ENCODE measurements at regions not wholly inside any gene's neighbourhood (a gene's known extent, or its start where the extent isn't known, plus 50 kb on each side); places are given as distances from the start of the nearest gene placed in this dataset.
"Not testable (repeated sequence)": the region's sequence is repeated elsewhere in the genome, so short reads cannot be mapped to it uniquely, and the experiment has no call there.

GRCh38 chr16:32121273-32121900 is 131.7 kb upstream of the TP53TG3D start:
- H3K4me1 Mint-ChIP-seq; H3K9me3 Mint-ChIP-seq; H3K4me1 ChIP-seq (ENCODE audit: control insufficient read depth, insufficient read depth, low read length, poor library complexity, severe bottlenecking); H3K36me3 Mint-ChIP-seq; H3K27me3 ChIP-seq (ENCODE audit: control insufficient read depth, insufficient read depth, low read length); H3K27me3 Mint-ChIP-seq; H3K9me3 ChIP-seq (ENCODE audit: control insufficient read depth in 2 of 2, low read length in 2 of 2); H3K4me3 ChIP-seq (ENCODE audit: low read depth, low read length); H3K27ac Mint-ChIP-seq; ATAC-seq (ENCODE audit: low read depth in 2 of 2); DNase-seq; H3K36me3 ChIP-seq (ENCODE audit: control insufficient read depth, insufficient read depth, low read length); H3K27ac ChIP-seq (ENCODE audit: insufficient read depth, low read length, poor library complexity, severe bottlenecking); H3K4me3 Mint-ChIP-seq: not testable (repeated sequence)

GRCh38 chr16:32152434-32152833 is 100.7 kb upstream of the TP53TG3D start:
- H3K27me3 Mint-ChIP-seq; DNase-seq; H3K9me3 ChIP-seq (ENCODE audit: control insufficient read depth in 2 of 2, low read length in 2 of 2); H3K4me3 ChIP-seq (ENCODE audit: low read depth, low read length); H3K4me1 ChIP-seq (ENCODE audit: control insufficient read depth, insufficient read depth, low read length, poor library complexity, severe bottlenecking); H3K27me3 ChIP-seq (ENCODE audit: control insufficient read depth, insufficient read depth, low read length); H3K27ac ChIP-seq (ENCODE audit: insufficient read depth, low read length, poor library complexity, severe bottlenecking); H3K9me3 Mint-ChIP-seq; H3K36me3 Mint-ChIP-seq; H3K36me3 ChIP-seq (ENCODE audit: control insufficient read depth, insufficient read depth, low read length); ATAC-seq (ENCODE audit: low read depth in 2 of 2); H3K4me3 Mint-ChIP-seq; H3K4me1 Mint-ChIP-seq; H3K27ac Mint-ChIP-seq: not testable (repeated sequence)

- not testable (repeated sequence) for H3K9me3 Mint-ChIP-seq; H3K9me3 ChIP-seq (ENCODE audit: control insufficient read depth in 2 of 2, low read length in 2 of 2); H3K36me3 ChIP-seq (ENCODE audit: control insufficient read depth, insufficient read depth, low read length); H3K4me3 ChIP-seq (ENCODE audit: low read depth, low read length); H3K27ac ChIP-seq (ENCODE audit: insufficient read depth, low read length, poor library complexity, severe bottlenecking); H3K27me3 ChIP-seq (ENCODE audit: control insufficient read depth, insufficient read depth, low read length); H3K4me1 ChIP-seq (ENCODE audit: control insufficient read depth, insufficient read depth, low read length, poor library complexity, severe bottlenecking); H3K4me3 Mint-ChIP-seq; H3K4me1 Mint-ChIP-seq; H3K27ac Mint-ChIP-seq; H3K27me3 Mint-ChIP-seq; DNase-seq; H3K36me3 Mint-ChIP-seq
- ATAC-seq (ENCODE audit: low read depth in 2 of 2), result peak; percentile 50 to 81
Measured at GRCh38 chr16:32187918-32188669, 65.0 kb upstream of the TP53TG3D start.

GRCh38 chr16:32202585-32202984 is 50.5 kb upstream of the TP53TG3D start:
- H3K27me3 ChIP-seq (ENCODE audit: control insufficient read depth, insufficient read depth, low read length); DNase-seq; H3K27ac ChIP-seq (ENCODE audit: insufficient read depth, low read length, poor library complexity, severe bottlenecking); H3K36me3 ChIP-seq (ENCODE audit: control insufficient read depth, insufficient read depth, low read length); H3K36me3 Mint-ChIP-seq; H3K4me1 Mint-ChIP-seq; H3K4me3 Mint-ChIP-seq; H3K27me3 Mint-ChIP-seq; ATAC-seq (ENCODE audit: low read depth in 2 of 2); H3K9me3 Mint-ChIP-seq; H3K4me3 ChIP-seq (ENCODE audit: low read depth, low read length); H3K9me3 ChIP-seq (ENCODE audit: control insufficient read depth in 2 of 2, low read length in 2 of 2); H3K27ac Mint-ChIP-seq; H3K4me1 ChIP-seq (ENCODE audit: control insufficient read depth, insufficient read depth, low read length, poor library complexity, severe bottlenecking): not testable (repeated sequence)
